HCT116 (cell line): ENCODE measurements at regions not wholly inside any gene's neighbourhood (a gene's known extent, or its start where the extent isn't known, plus 50 kb on each side); places are given as distances from the start of the nearest gene placed in this dataset.

Experiments
- CEBPB ChIP-seq: IDR thresholded peaks from 2 replicates; pipeline ENCODE4 v1.6.1; 2012; ENCODE audit warnings: low read depth
- EZH2 ChIP-seq: fragments of 200-600 bp; sonication (generic); IDR thresholded peaks from 2 replicates; pipeline ENCODE4 v1.6.1; 2017; ENCODE audit warnings: antibody characterized with exemption, mixed run types
- EZH2phosphoT487 ChIP-seq: fragments of 200-600 bp; IDR thresholded peaks from 2 replicates; pipeline ENCODE4 v1.6.1; 2018; ENCODE audit warnings: antibody characterized with exemption, borderline replicate concordance
- JUND ChIP-seq: IDR thresholded peaks from 2 replicates; pipeline ENCODE4 v1.6.1; 2012
- POLR2A ChIP-seq: IDR thresholded peaks from 2 replicates; pipeline ENCODE4 v1.7.0; 2011; ENCODE audit warnings: borderline replicate concordance; ENCODE audit not compliant: insufficient read depth, insufficient read length; ENCODE audit errors: extremely low read depth
- POLR2AphosphoS5 ChIP-seq: IDR thresholded peaks from 2 replicates; pipeline ENCODE4 v1.6.1; 2011; ENCODE audit warnings: mild to moderate bottlenecking, low read depth, low read length, moderate library complexity
- YY1 ChIP-seq: IDR thresholded peaks from 2 replicates; pipeline ENCODE4 v1.6.1; 2011; ENCODE audit warnings: low read length, low read depth, moderate library complexity, mild to moderate bottlenecking; ENCODE audit not compliant: insufficient replicate concordance; ENCODE audit errors: extremely low read depth
- TF ChIP-seq, protein P1 (sequence below): IDR thresholded peaks from 2 replicates; pipeline ENCODE4 v1.6.1; 2011; ENCODE audit warnings: mild to moderate bottlenecking, low read length, moderate library complexity; ENCODE audit not compliant: insufficient replicate concordance; ENCODE audit errors: extremely low read depth
- TF ChIP-seq, protein P2 (sequence below), 3 experiments: fragments of 200-600 bp in 1 of 3; sonication (generic) in 1 of 3; IDR thresholded peaks in 2 of 3; conservative IDR thresholded peaks in 1 of 3; 2 replicates each; pipeline ENCODE4 v1.5.1; 2012 to 2017; ENCODE audit warnings: low read depth in 2 of 3, low read length in 2 of 3, antibody characterized with exemption in 1 of 3, borderline replicate concordance in 1 of 3, control low read depth in 1 of 3, mild to moderate bottlenecking in 1 of 3, mixed read lengths in 1 of 3, mixed run types in 1 of 3, moderate library complexity in 1 of 3; ENCODE audit not compliant: insufficient read depth in 1 of 3
- TF ChIP-seq, protein P3 (sequence below): IDR thresholded peaks from 2 replicates; pipeline ENCODE4 v1.6.1; 2012
- TF ChIP-seq, protein P4 (sequence below): IDR thresholded peaks from 2 replicates; pipeline ENCODE4 v1.6.1; 2012; ENCODE audit warnings: low read depth

DNA sequence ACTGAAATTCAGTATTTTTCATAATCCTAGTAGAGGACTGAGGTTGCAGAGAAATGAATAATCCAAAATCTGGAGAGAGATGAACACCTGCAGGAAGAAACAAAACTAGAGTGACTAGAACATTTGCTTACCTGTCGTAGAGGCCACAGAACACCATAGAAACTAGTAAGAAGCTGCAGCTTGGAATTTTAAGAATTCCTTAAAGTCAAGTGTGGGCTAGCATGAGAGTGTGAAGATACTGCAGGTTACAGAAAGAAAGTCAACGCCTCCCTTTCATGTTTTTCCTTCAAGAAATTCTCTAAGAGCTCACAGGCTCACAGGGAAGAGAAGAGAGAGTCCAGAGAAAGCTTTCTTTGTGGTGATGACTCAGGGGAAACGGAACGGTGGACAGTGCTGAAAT lies 633.7 kb downstream of the LRRIQ3 start:
- TF ChIP-seq POLR2AphosphoS5 = no peak
- TF ChIP-seq CEBPB = no peak
- no peak for TF ChIP-seq POLR2A
- TF ChIP-seq, protein P1, sequence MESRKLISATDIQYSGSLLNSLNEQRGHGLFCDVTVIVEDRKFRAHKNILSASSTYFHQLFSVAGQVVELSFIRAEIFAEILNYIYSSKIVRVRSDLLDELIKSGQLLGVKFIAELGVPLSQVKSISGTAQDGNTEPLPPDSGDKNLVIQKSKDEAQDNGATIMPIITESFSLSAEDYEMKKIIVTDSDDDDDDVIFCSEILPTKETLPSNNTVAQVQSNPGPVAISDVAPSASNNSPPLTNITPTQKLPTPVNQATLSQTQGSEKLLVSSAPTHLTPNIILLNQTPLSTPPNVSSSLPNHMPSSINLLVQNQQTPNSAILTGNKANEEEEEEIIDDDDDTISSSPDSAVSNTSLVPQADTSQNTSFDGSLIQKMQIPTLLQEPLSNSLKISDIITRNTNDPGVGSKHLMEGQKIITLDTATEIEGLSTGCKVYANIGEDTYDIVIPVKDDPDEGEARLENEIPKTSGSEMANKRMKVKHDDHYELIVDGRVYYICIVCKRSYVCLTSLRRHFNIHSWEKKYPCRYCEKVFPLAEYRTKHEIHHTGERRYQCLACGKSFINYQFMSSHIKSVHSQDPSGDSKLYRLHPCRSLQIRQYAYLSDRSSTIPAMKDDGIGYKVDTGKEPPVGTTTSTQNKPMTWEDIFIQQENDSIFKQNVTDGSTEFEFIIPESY = no peak
- TF ChIP-seq, protein P2, sequence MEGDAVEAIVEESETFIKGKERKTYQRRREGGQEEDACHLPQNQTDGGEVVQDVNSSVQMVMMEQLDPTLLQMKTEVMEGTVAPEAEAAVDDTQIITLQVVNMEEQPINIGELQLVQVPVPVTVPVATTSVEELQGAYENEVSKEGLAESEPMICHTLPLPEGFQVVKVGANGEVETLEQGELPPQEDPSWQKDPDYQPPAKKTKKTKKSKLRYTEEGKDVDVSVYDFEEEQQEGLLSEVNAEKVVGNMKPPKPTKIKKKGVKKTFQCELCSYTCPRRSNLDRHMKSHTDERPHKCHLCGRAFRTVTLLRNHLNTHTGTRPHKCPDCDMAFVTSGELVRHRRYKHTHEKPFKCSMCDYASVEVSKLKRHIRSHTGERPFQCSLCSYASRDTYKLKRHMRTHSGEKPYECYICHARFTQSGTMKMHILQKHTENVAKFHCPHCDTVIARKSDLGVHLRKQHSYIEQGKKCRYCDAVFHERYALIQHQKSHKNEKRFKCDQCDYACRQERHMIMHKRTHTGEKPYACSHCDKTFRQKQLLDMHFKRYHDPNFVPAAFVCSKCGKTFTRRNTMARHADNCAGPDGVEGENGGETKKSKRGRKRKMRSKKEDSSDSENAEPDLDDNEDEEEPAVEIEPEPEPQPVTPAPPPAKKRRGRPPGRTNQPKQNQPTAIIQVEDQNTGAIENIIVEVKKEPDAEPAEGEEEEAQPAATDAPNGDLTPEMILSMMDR (IDR thresholded peaks at IDR 0.05 in 2 of 3, conservative IDR thresholded peaks at IDR 0.05 in 1 of 3; ENCODE audit: borderline replicate concordance in 1 of 3, insufficient read depth in 1 of 3, low read depth in 2 of 3, low read length in 2 of 3) = no peak
- TF ChIP-seq JUND = no peak
- no peak for TF ChIP-seq EZH2
- no peak for TF ChIP-seq YY1
- TF ChIP-seq, protein P3, sequence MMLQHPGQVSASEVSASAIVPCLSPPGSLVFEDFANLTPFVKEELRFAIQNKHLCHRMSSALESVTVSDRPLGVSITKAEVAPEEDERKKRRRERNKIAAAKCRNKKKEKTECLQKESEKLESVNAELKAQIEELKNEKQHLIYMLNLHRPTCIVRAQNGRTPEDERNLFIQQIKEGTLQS = no peak
- no peak for TF ChIP-seq EZH2phosphoT487
- TF ChIP-seq, protein P4, sequence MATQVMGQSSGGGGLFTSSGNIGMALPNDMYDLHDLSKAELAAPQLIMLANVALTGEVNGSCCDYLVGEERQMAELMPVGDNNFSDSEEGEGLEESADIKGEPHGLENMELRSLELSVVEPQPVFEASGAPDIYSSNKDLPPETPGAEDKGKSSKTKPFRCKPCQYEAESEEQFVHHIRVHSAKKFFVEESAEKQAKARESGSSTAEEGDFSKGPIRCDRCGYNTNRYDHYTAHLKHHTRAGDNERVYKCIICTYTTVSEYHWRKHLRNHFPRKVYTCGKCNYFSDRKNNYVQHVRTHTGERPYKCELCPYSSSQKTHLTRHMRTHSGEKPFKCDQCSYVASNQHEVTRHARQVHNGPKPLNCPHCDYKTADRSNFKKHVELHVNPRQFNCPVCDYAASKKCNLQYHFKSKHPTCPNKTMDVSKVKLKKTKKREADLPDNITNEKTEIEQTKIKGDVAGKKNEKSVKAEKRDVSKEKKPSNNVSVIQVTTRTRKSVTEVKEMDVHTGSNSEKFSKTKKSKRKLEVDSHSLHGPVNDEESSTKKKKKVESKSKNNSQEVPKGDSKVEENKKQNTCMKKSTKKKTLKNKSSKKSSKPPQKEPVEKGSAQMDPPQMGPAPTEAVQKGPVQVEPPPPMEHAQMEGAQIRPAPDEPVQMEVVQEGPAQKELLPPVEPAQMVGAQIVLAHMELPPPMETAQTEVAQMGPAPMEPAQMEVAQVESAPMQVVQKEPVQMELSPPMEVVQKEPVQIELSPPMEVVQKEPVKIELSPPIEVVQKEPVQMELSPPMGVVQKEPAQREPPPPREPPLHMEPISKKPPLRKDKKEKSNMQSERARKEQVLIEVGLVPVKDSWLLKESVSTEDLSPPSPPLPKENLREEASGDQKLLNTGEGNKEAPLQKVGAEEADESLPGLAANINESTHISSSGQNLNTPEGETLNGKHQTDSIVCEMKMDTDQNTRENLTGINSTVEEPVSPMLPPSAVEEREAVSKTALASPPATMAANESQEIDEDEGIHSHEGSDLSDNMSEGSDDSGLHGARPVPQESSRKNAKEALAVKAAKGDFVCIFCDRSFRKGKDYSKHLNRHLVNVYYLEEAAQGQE = no peak
